ENCODE measurements at regions not wholly inside any gene's neighbourhood (a gene's known extent, or its start where the extent isn't known, plus 50 kb on each side); places are given as distances from the start of the nearest gene placed in this dataset.

DNA sequence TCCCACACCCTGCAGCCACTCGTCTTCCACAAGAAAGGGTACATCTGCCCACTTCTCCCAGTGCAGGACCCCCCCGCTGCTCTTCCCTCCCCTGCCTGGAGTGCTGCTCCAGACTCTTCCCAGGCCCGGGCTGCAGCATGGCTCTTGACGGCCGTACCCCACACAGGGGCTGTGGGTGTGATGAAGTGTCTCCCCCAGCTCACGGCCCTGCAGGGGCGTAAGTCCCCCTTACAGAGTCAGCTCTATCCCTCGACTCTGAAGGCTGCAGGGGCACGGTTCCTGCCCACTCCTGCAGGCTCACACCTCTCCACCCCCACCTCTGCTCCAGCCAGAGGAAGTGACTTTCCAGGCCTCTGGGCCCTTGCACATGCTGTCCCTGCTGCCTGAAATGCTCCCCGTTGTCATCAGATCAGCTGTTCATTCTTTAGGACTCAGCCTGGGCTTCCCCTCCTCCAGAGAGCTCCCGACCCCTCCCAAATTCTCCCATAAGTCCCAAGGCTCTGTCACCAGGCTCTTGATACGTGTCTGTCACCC lies 180.6 kb upstream of the IER5L start:
- Histone ChIP-seq H2AFZ (ENCODE audit: low read depth, low read length) (no peak overlapping the region), H3K27ac (ENCODE audit: insufficient read depth, low read depth, low read length) (no peak overlapping the region), H4K20me1 (replicated peaks; ENCODE audit: control insufficient read depth, extremely low read depth, insufficient read depth, low read length) (no peaks in the 10 kb centered on the region), H3K9ac (replicated peaks; ENCODE audit: extremely low read depth, insufficient read depth, low read length) (no peak overlapping the region), H3K9me1 (replicated peaks; ENCODE audit: control insufficient read depth, extremely low read depth, insufficient read depth, low read length) (no peaks in the 10 kb centered on the region), H3K36me3 (ENCODE audit: control insufficient read depth in 2 of 2, extremely low read depth in 1 of 2, insufficient read depth in 2 of 2, low read length in 2 of 2) (no peaks in the 10 kb centered on the region), H3K4me3 (replicated peaks in 1 of 3; ENCODE audit: insufficient read depth in 1 of 3, low read depth in 1 of 3, low read length in 3 of 3) (no peak overlapping the region), H3K9me3 (replicated peaks; ENCODE audit: control insufficient read depth, insufficient read depth, low read length) (no peaks in the 10 kb centered on the region), H3K79me2 (ENCODE audit: control insufficient read depth, insufficient read depth, low read length) (no peaks in the 10 kb centered on the region), H3K27me3 (ENCODE audit: control insufficient read depth in 2 of 2, insufficient read depth in 2 of 2, low read length in 2 of 2) (no peaks in the 10 kb centered on the region), H3K4me2 (ENCODE audit: insufficient read depth, low read length) (no peak overlapping the region), H3K4me1 (ENCODE audit: control insufficient read depth, extremely low read depth, insufficient read depth, low read length) (no peaks in the 10 kb centered on the region)
- TF ChIP-seq POLR2AphosphoS5 (IDR thresholded peaks at IDR 0.05; ENCODE audit: insufficient read depth, low read depth, low read length) = no peak
- no peak for TF ChIP-seq MYC (IDR thresholded peaks at IDR 0.05; ENCODE audit: low read depth, low read length)
- TF ChIP-seq JUN (IDR thresholded peaks at IDR 0.05; ENCODE audit: borderline replicate concordance, insufficient read depth, insufficient read length, low read depth) = no peak
- TF ChIP-seq GATA2 (IDR thresholded peaks at IDR 0.05; ENCODE audit: insufficient read depth, insufficient read length, low read depth, low read length) = no peak
- TF ChIP-seq, protein P1, sequence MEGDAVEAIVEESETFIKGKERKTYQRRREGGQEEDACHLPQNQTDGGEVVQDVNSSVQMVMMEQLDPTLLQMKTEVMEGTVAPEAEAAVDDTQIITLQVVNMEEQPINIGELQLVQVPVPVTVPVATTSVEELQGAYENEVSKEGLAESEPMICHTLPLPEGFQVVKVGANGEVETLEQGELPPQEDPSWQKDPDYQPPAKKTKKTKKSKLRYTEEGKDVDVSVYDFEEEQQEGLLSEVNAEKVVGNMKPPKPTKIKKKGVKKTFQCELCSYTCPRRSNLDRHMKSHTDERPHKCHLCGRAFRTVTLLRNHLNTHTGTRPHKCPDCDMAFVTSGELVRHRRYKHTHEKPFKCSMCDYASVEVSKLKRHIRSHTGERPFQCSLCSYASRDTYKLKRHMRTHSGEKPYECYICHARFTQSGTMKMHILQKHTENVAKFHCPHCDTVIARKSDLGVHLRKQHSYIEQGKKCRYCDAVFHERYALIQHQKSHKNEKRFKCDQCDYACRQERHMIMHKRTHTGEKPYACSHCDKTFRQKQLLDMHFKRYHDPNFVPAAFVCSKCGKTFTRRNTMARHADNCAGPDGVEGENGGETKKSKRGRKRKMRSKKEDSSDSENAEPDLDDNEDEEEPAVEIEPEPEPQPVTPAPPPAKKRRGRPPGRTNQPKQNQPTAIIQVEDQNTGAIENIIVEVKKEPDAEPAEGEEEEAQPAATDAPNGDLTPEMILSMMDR (IDR thresholded peaks at IDR 0.05; ENCODE audit: extremely low read depth in 1 of 2, insufficient read depth in 1 of 2, low read depth in 1 of 2, low read length in 2 of 2) = no peak
- CTCF ChIA-PET = no interaction called here
- no TSS peak for BruUV-seq (replicated peaks)
- intact Hi-C loops (cut with micrococcal nuclease) (no loop called here), dilution Hi-C loops (cut with MboI; ENCODE audit: extremely low pct_ligation_motif_present, low sequenced_read_pairs) (no loop called here)
- DNase-seq (ENCODE audit: low read depth, low spot score) = no peak
- FAIRE-seq = no peak
- POLR2A ChIA-PET = no interaction called here

DNA sequence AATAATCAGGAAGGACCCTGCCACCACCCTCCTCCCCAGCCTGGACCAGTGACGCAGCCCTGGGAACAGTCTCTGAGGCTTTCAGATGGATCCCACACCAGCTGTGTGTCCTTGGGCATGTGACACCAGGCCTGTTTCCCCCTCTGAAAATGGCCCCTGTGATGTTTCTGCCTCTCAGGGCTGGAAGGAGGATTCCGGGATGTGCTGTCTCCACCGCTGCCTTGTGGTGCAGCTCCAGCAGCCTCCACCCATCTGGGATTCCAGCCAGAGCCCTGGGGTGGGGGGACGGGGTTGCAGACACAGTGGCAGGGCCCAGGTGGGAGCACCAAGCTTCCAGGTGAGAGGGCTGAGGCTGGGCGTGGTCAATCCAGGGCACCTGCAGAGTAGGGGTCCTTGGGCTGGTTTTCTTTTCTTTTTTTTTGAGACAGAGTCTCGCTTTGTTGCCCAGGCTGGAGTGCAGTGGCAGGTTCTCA lies 179.7 kb upstream of the IER5L start:
- no peaks in the 10 kb centered on the region for H3K9me3 ChIP-seq (replicated peaks; ENCODE audit: control insufficient read depth, insufficient read depth, low read length)
- POLR2A ChIA-PET = no interaction called here
- H3K4me2 ChIP-seq (ENCODE audit: insufficient read depth, low read length) = no peak overlapping the region
- no peaks in the 10 kb centered on the region for H3K27me3 ChIP-seq (ENCODE audit: control insufficient read depth in 2 of 2, insufficient read depth in 2 of 2, low read length in 2 of 2)
- dilution Hi-C loops (cut with MboI; ENCODE audit: extremely low pct_ligation_motif_present, low sequenced_read_pairs) = no loop called here
- DNase-seq (ENCODE audit: low read depth, low spot score) (no peak), FAIRE-seq (no peak)
- CTCF ChIA-PET = interaction anchor here (0.6 kb wide), 1 partner anchor 19 kb away, joined by 3 read pairs; no protein-coding TSS in a partner anchor
- H4K20me1 ChIP-seq (replicated peaks; ENCODE audit: control insufficient read depth, extremely low read depth, insufficient read depth, low read length) = no peaks in the 10 kb centered on the region
- intact Hi-C loops (cut with micrococcal nuclease) = no loop called here
- no peak overlapping the region for H2AFZ ChIP-seq (ENCODE audit: low read depth, low read length)
- no peak overlapping the region for H3K27ac ChIP-seq (ENCODE audit: insufficient read depth, low read depth, low read length)
- no peaks in the 10 kb centered on the region for H3K79me2 ChIP-seq (ENCODE audit: control insufficient read depth, insufficient read depth, low read length)
- TF ChIP-seq JUN (IDR thresholded peaks at IDR 0.05; ENCODE audit: borderline replicate concordance, insufficient read depth, insufficient read length, low read depth) = no peak
- no peak for TF ChIP-seq EZH2 (IDR thresholded peaks at IDR 0.05; ENCODE audit: borderline replicate concordance, low read depth, low read length, severe bottlenecking)
- no peak for TF ChIP-seq FOS (IDR thresholded peaks at IDR 0.05; ENCODE audit: borderline replicate concordance, insufficient read depth, low read length)
- no peak for TF ChIP-seq GATA2 (IDR thresholded peaks at IDR 0.05; ENCODE audit: insufficient read depth, insufficient read length, low read depth, low read length)
- TF ChIP-seq MYC (IDR thresholded peaks at IDR 0.05; ENCODE audit: low read depth, low read length) = no peak
- no peak for TF ChIP-seq POLR2AphosphoS5 (IDR thresholded peaks at IDR 0.05; ENCODE audit: insufficient read depth, low read depth, low read length)
- TF ChIP-seq, protein P2, sequence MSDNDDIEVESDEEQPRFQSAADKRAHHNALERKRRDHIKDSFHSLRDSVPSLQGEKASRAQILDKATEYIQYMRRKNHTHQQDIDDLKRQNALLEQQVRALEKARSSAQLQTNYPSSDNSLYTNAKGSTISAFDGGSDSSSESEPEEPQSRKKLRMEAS (IDR thresholded peaks at IDR 0.05; ENCODE audit: insufficient read depth, insufficient read length) = no peak
- TF ChIP-seq POLR2A (IDR thresholded peaks at IDR 0.05; ENCODE audit: low read depth, low read length) = no peak
- TF ChIP-seq, protein P1 (IDR thresholded peaks at IDR 0.05; ENCODE audit: extremely low read depth in 1 of 2, insufficient read depth in 1 of 2, low read depth in 1 of 2, low read length in 2 of 2) = no peak
- H3K36me3 ChIP-seq (ENCODE audit: control insufficient read depth in 2 of 2, extremely low read depth in 1 of 2, insufficient read depth in 2 of 2, low read length in 2 of 2) = no peaks in the 10 kb centered on the region
- no peak overlapping the region for H3K9ac ChIP-seq (replicated peaks; ENCODE audit: extremely low read depth, insufficient read depth, low read length)
- BruUV-seq (replicated peaks) = no TSS peak
- H3K9me1 ChIP-seq (replicated peaks; ENCODE audit: control insufficient read depth, extremely low read depth, insufficient read depth, low read length) = no peaks in the 10 kb centered on the region
- H3K4me1 ChIP-seq (ENCODE audit: control insufficient read depth, extremely low read depth, insufficient read depth, low read length) = no peaks in the 10 kb centered on the region
- H3K4me3 ChIP-seq (replicated peaks in 1 of 3; ENCODE audit: insufficient read depth in 1 of 3, low read depth in 1 of 3, low read length in 3 of 3) = no peak overlapping the region

Data from endothelial cell of umbilical vein (primary cell).